Fibroblast of mammary gland (primary cell): ENCODE measurements at regions not wholly inside any gene's neighbourhood (a gene's known extent, or its start where the extent isn't known, plus 50 kb on each side); places are given as distances from the start of the nearest gene placed in this dataset.

Experiments used
- DNase-seq: peaks from one replicate; pipeline ENCODE4 v3.0.0-alpha.2; 2010; ENCODE audit warnings: low read depth
- H3K4me3 ChIP-seq: 2 replicates; pipeline ENCODE4 v1.5.1; 2011; ENCODE audit warnings: low read depth, mild to moderate bottlenecking, low read length, moderate library complexity; ENCODE audit not compliant: control insufficient read depth
- TF ChIP-seq, protein P1 (sequence below): conservative IDR thresholded peaks from 2 replicates; pipeline ENCODE4 v1.5.1; 2011; ENCODE audit warnings: low read depth, low read length, inconsistent platforms; ENCODE audit not compliant: control insufficient read depth, insufficient read depth

GRCh38 chr11:109338131-109338530 lies 83.9 kb upstream of the C11orf87 start:
- DNase-seq = no peak
- no peak overlapping the region for H3K4me3 ChIP-seq
- TF ChIP-seq, protein P1, sequence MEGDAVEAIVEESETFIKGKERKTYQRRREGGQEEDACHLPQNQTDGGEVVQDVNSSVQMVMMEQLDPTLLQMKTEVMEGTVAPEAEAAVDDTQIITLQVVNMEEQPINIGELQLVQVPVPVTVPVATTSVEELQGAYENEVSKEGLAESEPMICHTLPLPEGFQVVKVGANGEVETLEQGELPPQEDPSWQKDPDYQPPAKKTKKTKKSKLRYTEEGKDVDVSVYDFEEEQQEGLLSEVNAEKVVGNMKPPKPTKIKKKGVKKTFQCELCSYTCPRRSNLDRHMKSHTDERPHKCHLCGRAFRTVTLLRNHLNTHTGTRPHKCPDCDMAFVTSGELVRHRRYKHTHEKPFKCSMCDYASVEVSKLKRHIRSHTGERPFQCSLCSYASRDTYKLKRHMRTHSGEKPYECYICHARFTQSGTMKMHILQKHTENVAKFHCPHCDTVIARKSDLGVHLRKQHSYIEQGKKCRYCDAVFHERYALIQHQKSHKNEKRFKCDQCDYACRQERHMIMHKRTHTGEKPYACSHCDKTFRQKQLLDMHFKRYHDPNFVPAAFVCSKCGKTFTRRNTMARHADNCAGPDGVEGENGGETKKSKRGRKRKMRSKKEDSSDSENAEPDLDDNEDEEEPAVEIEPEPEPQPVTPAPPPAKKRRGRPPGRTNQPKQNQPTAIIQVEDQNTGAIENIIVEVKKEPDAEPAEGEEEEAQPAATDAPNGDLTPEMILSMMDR = no peak

GRCh38 chr11:109342261-109342660 lies 79.7 kb upstream of the C11orf87 start:
- TF ChIP-seq, protein P1 = no peak
- H3K4me3 ChIP-seq = no peak overlapping the region
- DNase-seq = no peak

GRCh38 chr11:109343242-109343641 lies 78.7 kb upstream of the C11orf87 start:
- H3K4me3 ChIP-seq = no peak overlapping the region
- TF ChIP-seq, protein P1 = no peak
- DNase-seq = no peak

- TF ChIP-seq, protein P1 = no peak
- DNase-seq = no peak
- no peak overlapping the region for H3K4me3 ChIP-seq
Measured at GRCh38 chr11:109347304-109347703, 74.7 kb upstream of the C11orf87 start.

DNA sequence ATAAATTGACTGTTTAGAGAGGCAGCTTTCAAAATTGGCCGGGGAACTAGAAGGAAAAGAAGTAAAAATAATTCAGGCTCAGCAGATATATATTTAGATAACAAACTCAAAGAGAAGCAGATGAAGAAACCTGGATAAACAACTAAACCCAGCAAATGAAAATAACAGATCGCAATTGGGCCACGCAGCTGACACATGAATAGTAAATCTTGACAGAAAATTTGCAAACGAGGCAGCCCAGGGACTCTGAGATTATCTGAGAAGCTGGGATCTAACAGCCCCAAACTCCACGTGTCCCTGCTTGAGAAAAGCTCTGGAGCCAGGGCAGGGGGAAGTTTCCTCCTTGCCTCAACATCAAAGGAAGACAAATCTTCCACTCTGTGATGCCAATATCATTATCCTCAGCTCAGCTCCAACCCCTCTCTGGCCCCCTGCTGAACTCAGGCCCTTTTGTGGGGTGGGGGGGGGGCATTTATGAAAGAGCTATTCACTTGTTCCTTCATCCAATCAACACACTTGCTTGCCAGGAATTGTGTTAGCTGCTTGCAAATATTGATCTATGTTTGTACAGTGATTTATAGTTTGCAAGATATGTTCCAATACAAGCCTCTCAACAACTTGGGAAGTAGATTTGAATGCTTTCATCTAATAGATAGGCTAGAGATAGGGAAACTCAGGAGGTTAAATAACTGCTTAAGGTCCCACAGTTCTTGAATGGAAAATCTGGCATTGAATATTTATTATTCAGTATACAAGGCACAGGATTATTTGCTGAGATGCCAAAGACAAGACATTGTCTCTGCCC lies 72.5 kb upstream of the C11orf87 start:
- no peak overlapping the region for H3K4me3 ChIP-seq
- no peak for DNase-seq
- TF ChIP-seq, protein P1 = no peak

GRCh38 chr11:109350091-109350490 lies 71.9 kb upstream of the C11orf87 start:
- no peak for DNase-seq
- no peak overlapping the region for H3K4me3 ChIP-seq
- TF ChIP-seq, protein P1 = no peak

- DNase-seq = peak; percentile 47
- TF ChIP-seq, protein P1 = no peak
- no peak overlapping the region for H3K4me3 ChIP-seq
Measured at GRCh38 chr11:109362059-109362458, 59.9 kb upstream of the C11orf87 start.
